GM19328 (cell line): ENCODE measurements at regions not wholly inside any gene's neighbourhood (a gene's known extent, or its start where the extent isn't known, plus 50 kb on each side); places are given as distances from the start of the nearest gene placed in this dataset.

Experiments
- ATAC-seq: cut with Tn5 transposase; IDR thresholded peaks from one replicate; pipeline ENCODE4 v1.9.1; 2021; ENCODE audit warnings: mild to moderate bottlenecking, moderate library complexity; ENCODE audit not compliant: unreplicated experiment

DNA sequence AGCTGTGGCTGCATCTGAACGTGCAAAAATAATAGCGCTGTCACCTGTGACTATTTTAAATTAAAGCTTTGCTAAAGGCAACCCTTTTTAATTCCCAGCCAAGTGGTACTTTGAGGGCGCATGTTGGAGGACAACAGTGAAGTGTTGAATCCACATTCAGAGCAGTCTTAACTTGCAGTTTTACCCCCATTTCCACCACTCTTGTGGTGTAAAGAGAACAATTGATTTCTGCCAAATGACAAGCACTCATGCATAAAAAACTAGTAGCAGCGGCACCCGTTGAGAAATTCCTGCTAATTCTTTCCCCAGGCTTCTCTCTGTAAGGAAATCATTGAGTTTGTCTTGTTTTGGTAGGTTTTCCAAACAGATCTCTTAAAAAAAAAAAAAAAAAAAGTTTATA is 1033.3 kb downstream of the EFNB2 start:
- no peak for ATAC-seq

DNA sequence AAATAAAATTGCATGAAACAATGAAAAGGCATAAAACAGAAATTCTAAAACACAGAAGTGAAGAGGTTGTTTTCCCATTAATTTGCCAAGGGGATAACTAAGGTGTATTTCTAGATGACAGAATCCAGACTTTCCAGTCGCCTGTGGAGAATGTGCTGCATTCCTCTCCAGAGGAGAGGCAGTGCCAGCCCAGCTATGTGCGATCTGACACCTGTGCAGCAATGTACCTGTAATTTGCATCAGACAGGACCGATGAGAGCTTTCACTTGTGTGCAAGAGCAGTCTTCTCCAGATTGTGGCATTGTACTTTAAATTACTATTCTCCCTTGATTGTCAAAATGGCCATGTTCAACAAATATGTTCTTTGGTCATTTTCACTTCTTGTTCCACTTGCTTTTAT is 1037.9 kb downstream of the EFNB2 start:
- ATAC-seq = no peak

DNA sequence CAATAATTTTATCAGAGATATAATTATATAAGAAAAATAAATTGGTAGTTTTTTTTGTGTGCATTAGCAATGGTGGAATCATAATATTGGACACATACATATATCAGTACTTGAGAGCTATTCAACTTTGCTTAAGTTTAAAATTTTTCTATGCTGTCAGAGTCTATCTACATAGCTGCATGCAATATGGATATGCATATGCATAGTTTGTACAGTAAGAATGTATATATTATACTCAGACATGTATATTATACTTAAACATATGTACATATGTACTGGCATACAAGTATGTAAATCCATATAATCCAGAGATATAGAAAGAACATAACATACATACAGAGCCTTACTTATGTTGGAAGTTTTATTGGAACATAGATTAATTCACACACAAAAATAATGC is 1043.2 kb downstream of the EFNB2 start:
- ATAC-seq = no peak

DNA sequence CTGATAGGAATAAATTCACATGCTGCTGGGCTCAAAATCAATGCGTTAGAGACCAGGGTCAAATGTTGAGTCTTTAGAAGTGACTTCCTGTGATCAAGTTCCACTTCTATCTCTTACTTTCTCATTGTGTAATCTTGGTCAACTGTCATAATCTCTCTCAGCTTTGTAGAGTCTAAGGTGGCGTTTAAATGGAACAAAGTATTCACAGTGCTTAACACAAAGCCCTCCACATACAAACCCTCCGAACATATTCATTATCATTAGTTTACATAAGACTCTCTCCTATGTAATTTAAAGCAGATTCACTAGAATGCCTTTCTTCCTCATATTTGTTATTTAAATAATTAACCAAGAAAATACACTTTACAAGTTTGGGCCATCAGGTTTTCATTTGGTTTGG is 1044.1 kb downstream of the EFNB2 start:
- no peak for ATAC-seq

DNA sequence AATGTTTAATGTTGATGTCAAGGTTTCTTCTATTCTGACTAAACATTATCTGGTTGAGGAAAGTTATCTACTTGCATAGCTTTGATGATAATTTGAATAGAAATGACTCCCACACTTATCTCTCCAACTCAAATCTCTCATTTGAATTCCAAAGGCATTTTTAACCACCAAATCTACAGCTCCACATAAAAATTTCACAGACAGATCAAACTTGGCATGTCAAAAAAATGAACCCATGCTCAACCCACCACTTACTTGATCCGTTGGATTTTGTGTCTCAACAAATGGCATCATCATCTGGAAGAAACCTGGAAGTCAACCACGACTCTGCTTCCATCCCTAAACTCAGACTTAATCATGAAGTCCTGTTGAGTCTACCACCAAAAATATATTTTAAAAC is 1050.4 kb downstream of the EFNB2 start:
- ATAC-seq = no peak

DNA sequence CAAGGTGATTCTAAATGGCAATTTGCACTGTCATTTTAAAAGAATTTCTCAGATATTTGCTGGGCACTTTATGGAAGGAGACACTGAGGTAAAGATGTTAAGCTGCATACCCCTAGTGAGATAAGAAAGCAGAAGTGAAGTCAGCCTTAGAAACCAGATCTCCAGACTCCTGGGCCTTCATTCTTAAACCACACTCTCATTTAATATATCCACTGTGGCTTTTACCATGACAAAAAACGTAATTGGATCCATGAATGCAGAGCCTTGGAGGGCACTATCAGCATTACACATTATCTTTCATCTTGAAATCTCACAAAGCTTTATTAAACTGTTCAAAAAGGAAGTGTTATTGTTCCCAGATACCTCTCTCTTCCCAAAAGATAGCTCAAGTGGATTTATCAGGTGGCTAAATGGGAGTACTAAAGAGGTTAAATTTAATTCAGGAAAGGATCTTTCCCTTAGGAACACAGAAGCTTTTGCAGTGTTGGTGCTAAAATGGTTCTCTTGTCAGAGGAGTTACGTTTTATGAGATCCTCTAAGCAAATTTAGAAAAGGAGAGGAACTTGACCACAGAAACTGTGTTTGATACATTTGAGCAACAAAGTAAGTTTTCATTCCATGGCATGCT is 1060.4 kb downstream of the EFNB2 start:
- no peak for ATAC-seq

DNA sequence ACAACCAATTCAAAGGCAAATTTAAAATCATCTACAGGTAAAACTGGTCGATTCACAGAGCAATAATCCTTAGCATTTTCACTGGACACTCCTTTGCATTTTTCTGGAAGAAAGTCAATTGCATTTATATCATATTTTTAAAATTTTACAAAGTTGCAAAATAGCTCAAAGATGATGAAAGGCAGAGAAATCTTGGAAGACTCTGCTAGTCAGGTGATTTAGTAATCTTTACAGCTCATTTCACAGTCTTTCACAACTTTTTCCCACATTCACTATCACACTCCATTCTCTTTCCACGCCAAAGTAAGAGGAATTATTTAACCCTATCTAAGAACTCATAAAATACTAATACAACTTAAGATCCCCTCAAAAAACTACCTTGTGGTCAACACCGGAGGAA is 1063.8 kb downstream of the EFNB2 start:
- ATAC-seq = no peak

DNA sequence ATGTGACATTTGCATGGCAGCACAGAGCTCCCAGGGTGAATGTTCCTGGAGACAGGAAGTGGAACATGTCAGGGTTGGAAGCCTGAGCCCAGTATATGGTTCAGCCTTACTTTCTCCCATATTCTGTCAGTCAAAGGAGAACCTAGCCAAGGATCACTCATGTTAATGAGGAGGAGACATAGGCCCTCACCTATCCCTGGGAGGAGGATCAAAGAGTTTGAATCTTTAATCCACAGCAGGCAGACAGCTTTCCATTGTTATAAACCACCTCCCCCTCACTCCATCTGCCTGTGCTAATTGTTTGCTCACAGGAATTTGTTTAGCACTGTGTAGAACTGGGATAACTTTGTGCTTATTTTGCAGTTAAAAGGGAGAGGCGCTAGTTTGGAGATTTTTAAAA is 1069.1 kb downstream of the EFNB2 start:
- no peak for ATAC-seq

DNA sequence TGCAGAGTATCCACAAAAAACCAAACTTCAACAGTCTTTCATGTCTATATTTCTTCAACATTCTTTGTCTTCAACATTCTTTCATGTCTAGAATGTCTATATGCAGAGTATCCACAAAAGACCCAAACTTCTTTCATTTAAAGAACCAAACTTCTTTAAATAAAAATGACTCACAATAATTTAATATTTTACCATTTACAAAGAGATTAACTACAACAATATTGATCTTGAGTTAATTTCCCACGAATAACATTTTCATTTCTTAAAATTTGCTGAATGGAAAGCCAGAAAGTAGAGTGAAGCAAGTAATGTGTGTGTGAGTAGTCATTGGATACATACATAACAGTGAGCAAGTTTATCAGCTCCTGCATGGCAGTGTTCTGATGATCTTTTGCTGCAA is 1069.7 kb downstream of the EFNB2 start, which contains the start of gene DAOA:
DAOA (plus strand) TSS at position 301 of the 400 bp plus-strand sequence.
- ATAC-seq = no peak

DNA sequence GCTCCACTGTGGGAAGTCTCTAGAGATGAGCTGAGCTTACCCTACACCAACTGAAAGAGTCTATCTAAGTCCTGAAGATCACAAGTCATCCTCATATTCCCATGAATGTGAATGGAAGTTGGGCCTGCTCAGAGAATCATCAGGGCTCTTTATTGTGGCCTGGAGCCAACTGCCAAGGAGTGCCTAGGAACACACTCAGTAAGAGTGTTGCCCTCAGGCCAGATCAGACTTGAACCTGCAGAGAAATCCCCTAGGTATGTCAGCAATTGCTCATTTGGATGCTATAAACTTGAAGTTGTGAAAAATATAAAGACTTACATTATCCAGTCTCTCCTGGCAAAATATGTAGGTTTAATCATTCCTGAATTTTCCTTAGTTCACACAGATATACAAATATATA is 1070.2 kb downstream of the EFNB2 start:
- ATAC-seq = no peak

DNA sequence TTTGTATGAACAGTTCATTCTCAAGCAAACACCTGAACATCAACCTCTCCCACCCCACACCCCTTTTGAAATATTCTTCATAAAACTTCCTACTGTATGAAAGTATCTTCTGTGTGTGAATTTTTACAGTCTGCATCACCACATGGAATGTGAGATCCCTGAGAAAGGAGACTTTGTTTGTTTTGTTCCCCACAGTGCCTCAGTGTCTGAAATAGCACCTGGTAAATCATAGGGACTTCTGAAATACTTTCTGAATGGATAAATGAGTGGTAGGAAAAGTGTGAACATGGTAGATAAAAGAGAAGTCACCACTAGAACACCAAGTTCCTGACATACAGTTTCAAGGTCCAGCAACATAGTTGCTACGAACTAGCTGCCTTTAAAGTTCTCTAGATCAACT is 1071.2 kb downstream of the EFNB2 start:
- no peak for ATAC-seq

DNA sequence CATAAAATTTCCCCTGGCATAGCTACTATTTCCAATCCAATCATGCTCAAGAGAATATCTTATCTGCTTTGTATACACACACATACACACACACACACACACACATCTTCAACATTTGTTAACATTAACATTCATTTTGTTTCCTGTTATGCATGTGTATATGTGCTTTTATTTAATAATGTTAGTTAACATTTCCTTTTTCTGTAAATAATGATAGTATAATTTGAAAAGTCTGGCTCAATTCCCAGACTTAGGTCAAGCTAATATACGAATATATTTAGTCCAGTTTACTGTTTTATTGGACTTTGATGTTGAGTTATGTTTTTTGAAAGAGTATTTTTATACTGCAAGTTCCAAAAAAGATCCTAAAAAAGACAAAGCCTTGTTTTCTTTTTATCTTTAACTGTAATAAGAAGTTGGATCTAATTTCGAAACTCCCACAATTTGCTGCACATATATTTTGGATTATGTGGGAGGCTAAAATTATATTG is 1072.4 kb downstream of the EFNB2 start:
- ATAC-seq = no peak

DNA sequence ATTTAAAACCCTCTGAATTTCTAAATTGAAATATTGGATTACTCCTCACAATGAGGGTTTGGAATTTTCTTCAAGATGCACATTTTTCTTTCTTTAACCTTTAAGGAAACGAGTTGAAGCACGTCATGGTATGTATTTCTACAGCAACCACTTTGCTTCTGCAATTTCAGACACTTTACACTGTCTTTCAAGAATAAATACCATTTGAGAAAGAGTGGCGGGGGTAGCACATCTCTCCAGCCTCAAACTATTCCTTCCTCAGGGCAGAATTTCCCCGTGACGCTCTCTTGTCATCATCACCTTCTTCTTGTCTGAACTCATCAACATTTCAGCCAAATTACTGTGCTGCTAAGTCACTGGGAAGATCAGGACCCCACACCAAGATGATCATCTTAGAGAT is 1073.4 kb downstream of the EFNB2 start:
- ATAC-seq = no peak

DNA sequence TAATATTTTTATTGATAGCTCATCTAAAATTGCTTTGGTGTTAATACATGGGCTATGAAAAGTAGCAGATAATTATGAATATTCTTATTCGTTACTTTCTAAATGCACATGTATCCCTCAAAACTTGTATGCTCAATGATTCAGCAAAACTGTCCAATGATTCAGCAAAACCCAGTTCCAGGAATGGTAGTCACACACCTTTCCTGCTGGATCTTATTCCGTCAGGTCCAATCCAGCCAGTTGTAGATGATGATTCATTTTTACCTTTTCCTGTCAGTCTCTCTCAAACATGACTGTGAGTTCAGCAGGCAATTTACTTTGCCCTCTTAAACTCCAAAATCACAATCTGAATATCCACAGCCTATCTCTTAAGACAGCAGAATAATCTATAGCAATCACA is 1082.6 kb downstream of the EFNB2 start:
- ATAC-seq = no peak

DNA sequence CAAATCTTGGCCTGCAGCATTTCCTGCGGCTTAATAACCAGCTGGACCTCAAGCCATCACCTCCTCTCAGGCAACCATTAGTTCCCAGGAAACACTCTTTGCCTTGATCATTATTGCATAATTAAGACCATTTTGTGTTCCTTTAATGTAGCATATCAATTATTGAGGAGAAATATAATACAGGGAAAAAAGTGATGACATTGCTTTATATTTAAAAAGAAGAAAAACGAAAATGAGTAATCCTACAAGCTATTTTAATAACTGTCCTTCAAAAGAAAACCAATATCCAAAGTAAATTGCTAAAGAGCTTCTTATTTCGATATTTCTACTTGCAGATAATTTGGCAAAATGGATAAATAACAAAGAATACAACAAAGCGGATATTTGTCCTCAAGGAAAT is 1084.7 kb downstream of the EFNB2 start:
- ATAC-seq = no peak

DNA sequence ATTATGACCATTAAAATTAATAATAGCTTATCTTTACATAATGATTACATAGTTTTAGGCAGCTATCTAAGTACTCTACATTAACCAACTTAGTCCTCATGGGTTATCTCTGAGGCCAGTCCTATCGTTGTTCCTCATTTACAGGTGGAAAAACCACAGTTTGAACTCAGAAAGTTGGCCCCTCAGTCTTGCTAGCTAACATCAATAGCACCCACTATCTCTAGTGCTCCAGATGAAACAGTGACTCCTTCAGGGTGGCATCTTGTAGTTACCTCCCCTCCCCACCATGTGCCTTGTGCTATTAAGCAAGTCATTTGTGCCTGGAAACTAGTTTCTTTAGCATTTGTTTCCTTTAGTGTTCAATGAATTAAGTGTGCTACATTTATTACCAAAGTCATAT is 1086.7 kb downstream of the EFNB2 start:
- no peak for ATAC-seq

DNA sequence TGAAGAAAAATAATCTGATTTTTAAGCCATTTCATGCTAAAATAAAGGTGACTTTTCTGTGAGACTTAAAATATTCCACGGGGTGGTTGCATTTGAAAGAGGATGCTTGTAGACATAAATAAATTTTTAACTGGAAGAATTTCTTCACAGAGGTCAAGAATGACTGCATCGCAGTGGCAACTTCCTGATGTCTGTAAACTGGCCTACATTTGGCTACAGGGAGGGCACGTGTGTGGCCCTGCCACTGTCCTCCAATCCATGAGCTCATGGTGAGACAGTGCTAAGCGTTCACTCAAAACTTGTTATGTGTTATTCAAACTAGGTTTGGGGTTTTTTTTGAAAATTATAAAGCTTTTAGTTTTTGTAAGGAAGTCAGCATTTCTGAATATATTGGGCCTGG is 1089.3 kb downstream of the EFNB2 start:
- ATAC-seq = no peak

DNA sequence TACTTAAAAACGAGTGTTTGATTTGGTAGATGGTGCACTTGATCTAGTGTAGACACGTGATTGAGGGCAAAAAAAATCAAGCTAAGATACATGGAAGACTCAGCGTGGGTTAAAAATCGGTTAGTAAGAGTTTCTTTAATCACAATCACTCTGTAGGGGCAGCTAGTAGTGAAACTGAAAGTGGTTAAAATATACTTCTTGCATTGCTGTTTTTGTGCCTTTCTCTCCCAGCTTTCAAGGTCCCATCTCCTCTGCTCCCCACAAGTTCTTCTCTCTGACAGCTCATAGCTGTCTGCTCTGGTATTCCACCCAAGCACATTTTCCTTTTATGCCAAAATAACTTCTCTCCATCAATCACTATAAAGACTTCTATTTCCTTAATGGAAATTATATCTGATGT is 1089.7 kb downstream of the EFNB2 start:
- ATAC-seq = no peak

DNA sequence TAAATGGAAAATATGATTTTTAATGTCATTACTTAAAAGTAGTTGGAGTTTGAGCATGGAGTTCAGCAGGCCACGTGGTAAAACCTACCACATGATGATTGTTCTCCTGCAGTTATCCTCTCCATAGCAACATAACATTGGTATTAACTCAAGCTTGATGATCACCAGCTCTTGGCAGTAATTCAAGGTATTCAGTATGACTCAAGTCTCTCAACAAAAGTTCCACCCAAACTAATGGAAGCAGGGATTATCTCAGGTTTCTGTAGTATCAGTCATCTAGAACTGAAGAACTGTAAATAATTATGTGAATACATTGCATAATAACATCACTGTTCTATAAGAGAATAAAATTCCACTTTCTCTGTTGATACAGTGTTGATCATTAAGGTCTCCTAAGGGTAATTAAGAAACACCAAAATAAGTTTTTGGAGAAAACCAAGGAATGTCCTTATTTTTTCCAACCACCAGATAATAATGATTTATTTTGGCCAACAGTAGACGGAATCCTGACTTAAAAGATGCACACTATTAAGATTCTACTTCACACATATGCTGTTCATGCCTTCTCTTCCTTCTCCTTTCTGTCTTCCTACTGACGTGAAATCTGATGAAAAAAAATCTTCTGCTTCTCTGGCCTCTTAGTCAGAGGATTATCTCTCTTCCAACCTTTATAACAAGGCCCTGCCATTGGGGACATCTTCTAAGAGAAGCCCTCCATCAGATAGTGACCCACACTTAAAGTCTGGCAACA is 1092.3 kb downstream of the EFNB2 start:
- no peak for ATAC-seq

DNA sequence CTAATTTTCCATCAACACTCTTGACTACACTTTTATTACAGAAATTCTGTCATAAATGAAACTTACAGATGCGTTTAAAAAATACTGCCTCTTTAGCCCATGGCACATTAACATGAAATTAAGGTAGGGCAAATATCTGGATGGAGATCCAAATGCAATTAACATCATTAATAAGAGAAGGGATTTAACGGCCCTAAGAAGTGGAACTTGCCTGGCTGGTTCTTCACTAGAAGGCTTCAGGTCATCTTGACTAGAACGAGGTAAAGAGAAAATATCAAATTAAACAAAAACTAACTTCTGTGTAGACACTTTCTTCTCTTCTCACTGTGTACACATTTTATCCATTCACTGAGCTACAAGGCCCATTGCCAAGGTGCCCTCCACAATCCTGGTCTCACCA is 1093.4 kb downstream of the EFNB2 start:
- ATAC-seq = no peak

DNA sequence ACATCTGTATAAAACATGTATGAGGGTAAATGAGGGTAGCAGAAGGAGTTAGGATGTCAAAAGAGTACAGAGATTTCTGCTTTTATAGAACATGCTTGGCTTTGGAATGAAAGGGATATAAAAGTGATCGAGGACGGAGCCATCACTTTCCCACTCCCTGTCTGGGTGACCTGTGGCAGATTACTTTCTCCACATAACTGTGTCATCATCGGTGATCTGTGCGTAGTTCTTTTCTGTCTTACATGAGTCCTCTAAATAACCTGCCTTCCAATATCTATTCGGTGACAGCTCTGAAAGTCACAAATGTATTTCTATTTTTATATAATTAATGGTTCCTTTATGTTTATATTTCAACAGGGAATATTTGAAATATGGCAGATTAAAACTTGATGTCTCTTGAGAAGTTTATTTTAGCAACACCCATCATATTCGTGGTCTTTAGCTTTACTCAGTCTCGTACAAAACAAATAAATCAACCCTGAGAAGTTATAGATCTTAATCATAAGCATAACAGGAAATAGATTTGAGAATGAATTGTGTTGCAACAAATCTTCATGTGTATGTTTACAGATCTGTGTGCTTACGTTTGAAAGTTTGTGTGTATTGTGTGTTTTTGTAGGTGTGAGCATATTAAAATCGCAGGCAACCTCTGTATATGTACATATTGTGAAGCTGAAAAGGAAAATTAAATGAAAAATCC is 1094.3 kb downstream of the EFNB2 start:
- no peak for ATAC-seq

DNA sequence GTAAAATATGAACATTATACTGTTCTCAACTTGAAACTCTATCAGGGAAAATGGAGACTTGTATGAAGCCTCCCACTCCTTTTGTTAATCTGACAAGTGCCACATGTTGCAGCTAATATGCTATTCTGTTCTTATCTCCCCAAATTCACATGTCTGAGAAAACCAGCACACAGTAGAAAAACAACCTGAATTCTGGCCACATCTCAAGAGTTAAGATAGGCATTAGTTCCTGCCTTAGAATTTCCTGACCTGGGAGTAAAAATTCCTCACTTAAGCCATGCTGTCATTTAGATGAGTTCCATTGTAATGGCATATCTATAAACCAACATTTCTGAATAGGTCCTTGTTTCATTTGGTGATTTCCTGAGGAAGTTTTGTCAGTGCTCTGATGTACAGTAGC is 1098.5 kb downstream of the EFNB2 start:
- ATAC-seq = no peak
